ENCODE measurements at regions not wholly inside any gene's neighbourhood (a gene's known extent, or its start where the extent isn't known, plus 50 kb on each side); places are given as distances from the start of the nearest gene placed in this dataset.
"Not testable (repeated sequence)": the region's sequence is repeated elsewhere in the genome, so short reads cannot be mapped to it uniquely, and the experiment has no call there.

- no peak for DNase-seq
Observed at GRCh38 chr3:118239253-118239652, 795.4 kb downstream of the IGSF11 start.

DNA sequence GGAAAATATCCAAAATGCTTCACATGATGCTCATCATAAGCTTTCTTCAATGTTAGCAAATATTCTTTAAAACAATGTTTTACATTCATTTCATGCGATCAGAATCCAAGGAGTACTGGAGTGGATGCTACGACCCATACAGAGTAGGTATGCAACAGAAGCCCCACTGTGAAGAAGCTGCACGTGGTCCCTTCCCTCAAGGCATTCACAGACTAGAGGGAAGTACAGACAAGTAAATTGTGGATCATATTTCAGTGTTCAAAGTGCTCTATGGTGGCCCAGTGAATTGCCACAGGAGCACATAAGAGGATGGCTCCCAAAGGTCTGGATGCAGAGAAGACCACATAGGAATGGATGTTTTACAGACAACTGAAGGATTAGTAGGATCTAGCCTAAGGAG, 789.9 kb downstream of the IGSF11 start:
- DNase-seq, result no peak

DNA sequence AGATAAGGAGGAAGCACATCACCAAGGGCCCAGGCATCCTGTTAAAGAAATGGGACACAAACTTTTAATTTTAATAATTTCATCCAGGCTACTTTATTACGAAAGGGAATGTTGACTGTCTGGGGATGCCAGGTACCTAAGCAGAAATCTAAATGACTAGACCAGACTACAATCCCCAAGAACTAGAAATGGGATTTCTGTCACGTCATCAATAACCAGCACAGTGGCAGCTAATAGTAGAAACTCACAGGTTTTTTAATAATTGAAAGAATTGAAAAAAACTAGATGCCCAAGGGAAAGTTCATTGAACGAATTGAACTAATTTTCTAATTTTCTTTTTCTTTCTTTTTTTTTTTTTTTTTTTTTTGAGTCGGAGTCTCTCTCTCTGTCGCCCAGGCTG, 789.3 kb downstream of the IGSF11 start:
- DNase-seq, result no peak

GRCh38 chr3:118258850-118259249, 775.8 kb downstream of the IGSF11 start:
- DNase-seq, result not testable (repeated sequence)

DNA sequence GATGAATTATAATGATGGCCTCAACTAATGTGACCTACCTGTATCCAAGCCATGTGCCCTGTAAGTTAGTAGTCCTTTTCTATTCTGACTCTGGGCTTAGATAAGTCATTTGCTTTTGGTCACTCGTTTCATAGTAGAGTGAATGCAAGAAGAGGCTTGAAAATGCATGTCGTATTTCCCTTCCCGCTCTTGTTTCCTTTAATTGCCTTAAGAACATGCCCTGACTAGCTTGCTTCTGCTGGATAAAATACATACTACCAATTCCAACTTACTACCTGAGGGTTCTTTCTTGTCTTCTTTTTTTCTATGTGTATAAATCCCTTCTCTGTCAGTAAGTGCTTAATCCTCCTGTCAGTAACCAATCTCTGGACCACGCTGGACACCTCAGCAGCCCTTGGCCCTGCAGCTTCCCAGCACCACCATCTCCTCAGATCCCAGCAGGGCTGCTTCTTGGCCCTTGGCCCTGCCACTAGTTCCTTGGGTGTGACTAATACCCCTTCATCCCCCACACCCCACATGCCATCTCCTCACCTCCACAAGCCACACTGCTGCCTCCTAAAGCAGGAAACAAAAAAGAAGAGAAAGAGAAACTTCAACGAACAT, 771.7 kb downstream of the IGSF11 start:
- DNase-seq, result no peak

DNA sequence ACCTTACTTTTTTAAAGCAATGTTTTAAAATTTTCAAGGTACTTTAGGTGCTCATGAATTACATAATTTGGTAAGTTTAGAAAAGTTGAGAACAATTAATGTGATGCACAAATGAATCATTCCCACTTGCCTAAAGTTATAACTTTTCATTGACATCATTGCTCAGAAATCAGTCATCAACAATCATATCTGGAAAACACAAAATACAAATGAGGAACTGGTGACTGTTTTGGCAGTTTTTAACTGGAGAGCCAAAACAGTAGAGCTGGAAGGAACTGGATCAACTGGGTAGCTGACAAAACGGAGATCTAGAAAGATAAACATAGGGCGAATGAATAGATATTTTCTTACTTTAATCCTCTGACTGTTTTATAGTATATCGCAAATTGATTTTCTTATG, 767.1 kb downstream of the IGSF11 start:
- no peak for DNase-seq

DNA sequence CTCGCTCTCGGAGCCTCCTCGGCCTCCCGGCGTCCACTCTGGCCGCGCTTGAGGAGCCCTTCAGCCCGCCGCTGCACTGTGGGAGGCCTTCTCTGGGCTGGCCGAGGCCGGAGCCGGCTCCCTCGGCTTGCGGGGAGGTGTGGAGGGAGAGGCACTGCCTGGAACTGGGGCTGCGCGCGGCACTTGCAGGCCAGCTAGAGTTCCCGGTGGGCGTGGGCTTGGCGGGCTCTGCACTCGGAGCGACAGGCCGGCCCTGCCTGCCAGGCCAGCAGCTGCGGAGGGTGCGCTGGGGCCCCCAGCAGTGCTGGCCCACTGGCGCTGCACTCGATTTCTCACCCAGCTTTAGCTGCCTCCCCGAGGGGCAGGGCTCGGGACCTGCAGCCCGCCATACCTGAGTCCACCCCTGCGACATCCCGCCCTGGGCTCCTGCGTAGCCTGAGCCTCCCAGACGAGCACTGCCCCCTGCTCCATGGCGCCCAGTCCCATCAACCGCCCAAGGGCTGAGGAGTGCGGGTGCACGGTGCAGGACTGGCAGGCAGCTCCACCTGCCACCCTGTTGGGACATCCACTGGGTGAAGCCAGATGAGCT, 765.0 kb downstream of the IGSF11 start:
- no peak for DNase-seq

GRCh38 chr3:118272991-118273390, 761.7 kb downstream of the IGSF11 start:
- DNase-seq, result no peak

DNA sequence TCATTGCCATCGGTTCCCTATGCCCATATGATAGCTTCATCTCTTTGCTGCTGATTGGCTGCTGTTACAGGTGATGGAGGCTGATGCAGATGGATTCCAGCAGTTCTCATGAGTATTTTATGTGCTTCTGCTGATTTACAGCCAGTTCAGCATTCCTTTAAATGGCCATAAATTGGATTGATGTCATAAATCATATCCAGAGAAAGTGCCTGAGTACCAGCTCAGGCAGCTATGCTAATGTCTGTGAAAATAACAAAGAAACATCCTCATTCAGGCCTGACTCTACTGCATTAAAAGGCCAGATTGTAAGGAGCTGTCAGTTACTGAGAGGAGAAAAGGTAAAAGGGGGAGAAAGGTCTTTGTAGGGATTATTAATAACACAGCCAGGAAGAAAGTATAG, 756.8 kb downstream of the IGSF11 start:
- no peak for DNase-seq

- no peak for DNase-seq
Observed at GRCh38 chr3:118292841-118293240, 741.8 kb downstream of the IGSF11 start.

DNA sequence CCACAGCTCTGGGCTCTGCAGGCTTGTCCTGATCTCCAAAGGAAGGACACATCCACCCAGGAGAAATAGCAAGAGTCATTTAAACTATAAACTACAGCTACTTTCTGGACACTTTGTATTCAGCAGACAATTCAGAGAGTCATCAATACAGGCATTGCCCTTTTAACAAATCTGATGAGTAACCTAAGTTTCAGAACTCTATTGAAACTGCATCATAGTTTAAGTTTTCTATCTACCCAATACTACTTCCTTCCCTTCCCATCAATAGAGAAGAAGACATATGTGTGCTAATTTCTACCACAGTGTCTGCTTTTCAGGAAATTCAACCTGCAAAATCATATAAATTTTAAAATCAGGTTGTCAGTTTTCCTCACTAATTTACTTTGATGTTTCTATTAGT, 736.5 kb downstream of the IGSF11 start:
- DNase-seq, result no peak

GRCh38 chr3:118304557-118304956, 730.1 kb downstream of the IGSF11 start:
- DNase-seq, result no peak

DNA sequence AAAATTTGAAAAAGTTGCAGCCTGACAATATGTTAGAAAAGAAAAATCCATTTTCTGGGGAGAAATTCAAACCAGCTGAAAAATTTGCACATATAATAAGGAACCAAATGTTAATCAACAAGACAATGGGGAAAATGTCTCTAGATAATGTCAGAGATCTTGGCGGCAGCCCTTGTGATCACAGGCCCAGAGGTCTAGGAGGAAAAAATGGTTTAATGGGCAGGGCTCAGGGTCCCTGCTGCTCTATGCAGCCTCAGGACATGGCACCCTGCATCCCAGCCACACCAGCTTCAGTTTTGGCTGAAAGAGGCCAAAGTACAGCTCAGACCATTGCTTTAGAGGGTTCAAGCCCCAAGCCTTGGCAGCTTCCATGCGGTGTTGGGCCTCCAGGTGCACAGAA, 701.9 kb downstream of the IGSF11 start:
- no peak for DNase-seq

GRCh38 chr3:118337649-118338048, 697.0 kb downstream of the IGSF11 start:
- DNase-seq, result no peak

GRCh38 chr3:118347396-118348168, 687.1 kb downstream of the IGSF11 start:
- DNase-seq, result no peak

DNA sequence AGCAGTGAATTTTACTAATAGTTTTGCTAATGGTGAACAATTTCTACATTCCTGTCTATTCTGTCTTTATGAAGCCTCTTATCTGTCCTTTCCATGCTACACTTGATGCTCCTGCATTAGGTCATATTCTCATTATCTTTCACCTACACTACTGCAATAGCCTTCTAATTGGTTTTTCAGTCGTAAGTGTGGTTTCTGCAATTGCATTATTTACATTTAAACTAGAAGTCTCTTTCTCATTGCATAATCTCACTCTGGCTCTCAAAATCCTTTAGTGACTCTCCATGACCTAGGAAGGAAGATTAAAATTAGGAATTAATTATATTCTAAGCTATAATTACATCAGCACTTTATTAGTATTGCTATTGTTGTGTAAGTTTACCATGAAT, 686.5 kb downstream of the IGSF11 start:
- DNase-seq, result no peak

DNA sequence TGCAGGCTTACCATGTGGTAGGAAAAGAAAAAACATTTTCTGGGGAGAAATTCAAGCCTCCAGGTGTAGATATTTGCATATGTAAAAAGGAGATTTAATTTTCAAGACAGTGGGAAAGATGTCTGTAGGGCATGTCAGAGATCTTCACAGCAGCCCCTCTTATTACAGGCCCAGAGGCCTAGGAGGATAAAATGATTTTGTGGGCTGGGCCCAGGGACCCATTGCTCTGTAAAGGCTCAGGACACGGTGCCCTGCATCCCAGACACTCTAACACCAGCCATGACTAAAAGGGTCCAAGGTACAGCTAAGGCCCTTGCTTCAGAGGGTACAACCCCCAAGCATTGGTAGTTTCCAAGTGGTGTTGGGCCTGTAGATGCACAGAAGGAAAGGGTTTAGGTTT, 680.1 kb downstream of the IGSF11 start:
- no peak for DNase-seq

GRCh38 chr3:118369892-118370491, 664.7 kb downstream of the IGSF11 start:
- DNase-seq, result no peak

DNA sequence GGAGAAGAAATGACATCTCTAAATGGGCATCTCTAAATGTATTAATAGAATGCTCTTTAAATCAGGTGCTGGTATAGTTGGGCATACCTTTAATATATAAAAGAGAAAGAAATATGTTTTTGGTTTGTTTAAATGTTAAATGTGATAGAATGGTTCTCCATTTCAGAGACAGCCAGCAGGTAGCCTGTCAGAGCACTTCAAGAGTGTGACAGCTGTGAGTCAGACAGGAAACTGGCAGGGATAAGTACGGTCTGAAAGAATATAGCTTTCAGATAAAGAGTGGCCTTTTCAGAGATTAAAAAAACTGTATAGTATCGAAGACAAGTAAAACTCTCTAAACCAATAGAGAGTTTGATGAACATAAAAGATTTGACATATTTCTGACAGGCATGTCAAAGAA, 654.1 kb downstream of the IGSF11 start:
- DNase-seq, result no peak

- DNase-seq, result no peak
Observed at GRCh38 chr3:118396491-118396890, 638.2 kb downstream of the IGSF11 start.

DNA sequence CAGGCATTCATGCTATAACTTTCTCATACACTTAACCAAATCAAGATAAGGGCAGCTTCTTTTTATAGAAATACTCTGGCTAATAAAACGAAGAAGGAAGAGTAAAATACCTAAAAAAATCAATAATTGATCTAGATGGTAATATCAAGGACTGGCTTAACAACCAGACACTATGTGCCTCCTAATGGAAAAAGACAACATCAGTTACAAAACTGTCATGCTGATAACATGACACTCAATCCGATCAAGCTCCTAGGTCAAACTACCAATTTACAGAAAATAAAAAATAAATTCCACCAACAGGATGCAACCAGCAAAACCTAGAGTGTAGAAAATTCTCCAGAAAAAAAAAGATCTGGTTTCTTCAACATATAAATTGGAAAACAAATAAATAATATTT, 634.6 kb downstream of the IGSF11 start:
- no peak for DNase-seq

GRCh38 chr3:118400886-118401285, 633.8 kb downstream of the IGSF11 start:
- DNase-seq, result no peak

- no peak for DNase-seq
Observed at GRCh38 chr3:118401887-118402286, 632.8 kb downstream of the IGSF11 start.

DNA sequence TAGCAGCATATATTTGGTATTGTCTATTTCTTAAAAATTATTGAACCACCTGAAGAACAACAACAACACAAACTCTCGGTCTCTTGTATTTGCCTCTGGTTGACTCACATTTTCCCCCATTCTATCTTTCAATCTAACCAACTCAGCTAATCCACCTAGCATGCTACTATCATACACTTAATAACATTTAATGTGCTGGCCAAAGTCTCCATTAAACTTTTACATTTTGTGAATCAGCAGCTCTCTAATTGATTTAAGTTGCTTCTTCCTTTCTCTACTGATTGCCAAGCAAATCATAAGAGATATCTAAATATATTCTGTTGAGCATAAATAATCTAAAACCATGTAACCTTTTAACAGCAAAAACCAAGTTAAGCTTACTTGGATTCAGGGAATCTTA, 631.7 kb downstream of the IGSF11 start:
- no peak for DNase-seq
